HG02623 (cell line): ENCODE measurements at regions not wholly inside any gene's neighbourhood (a gene's known extent, or its start where the extent isn't known, plus 50 kb on each side); places are given as distances from the start of the nearest gene placed in this dataset.
A peak's percentile ranks its signal among the peaks of the same experiment; 100 is the strongest.

Experiments
- ATAC-seq: cut with Tn5 transposase; IDR thresholded peaks from one replicate; pipeline ENCODE4 v1.9.1; 2021; ENCODE audit warnings: moderate library complexity; ENCODE audit not compliant: unreplicated experiment

- ATAC-seq = no peak
These were observed 109.0 kb upstream of the STARD3NL start for GRCh38 chr7:38069052-38069451.

DNA sequence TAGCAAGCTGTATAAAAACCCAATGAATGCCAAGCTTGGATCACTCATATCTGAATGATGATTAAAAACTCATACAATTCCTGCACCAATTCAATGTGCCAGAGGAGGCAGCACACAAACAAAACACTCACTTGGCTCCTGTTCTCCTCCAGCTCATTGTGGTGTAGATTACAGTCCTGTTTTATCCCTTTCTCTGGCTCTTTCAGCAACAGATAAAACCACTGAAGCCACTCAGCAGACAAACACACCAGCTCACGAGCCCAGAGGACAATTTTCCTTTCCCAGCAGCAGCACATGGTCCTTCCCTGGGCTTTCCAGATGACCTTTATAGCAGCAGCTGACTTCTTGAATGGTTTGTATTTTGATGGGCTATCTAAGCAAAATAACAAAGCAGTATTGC, 107.3 kb upstream of the STARD3NL start:
- ATAC-seq = no peak

- ATAC-seq = no peak
These were observed 91.2 kb upstream of the STARD3NL start for GRCh38 chr7:38086857-38087256.

- ATAC-seq = no peak
These were observed 75.5 kb upstream of the STARD3NL start for GRCh38 chr7:38102507-38102906.

- ATAC-seq = peak; percentile 76
These were observed 72.1 kb upstream of the STARD3NL start for GRCh38 chr7:38105874-38106483.

GRCh38 chr7:38107486-38107893, 70.6 kb upstream of the STARD3NL start:
- ATAC-seq = no peak

DNA sequence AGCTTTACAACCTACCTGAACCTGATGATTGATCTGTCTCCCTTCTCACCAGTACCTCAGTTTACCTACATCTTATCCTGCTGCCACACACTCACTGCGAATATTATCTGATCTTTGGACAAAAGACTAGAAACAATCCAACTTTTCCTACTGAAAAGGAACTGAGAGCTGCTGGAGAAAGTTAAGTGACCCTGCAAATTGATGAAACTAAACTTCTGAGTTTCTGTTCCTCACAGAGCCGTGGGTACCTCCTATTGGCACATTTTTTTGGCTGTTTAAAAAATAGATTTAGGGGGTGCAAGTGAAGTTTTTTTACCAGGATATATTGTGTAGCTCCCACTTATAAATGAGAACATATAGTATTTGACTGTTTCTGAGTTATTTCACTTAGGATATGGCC, 66.0 kb upstream of the STARD3NL start:
- no peak for ATAC-seq

DNA sequence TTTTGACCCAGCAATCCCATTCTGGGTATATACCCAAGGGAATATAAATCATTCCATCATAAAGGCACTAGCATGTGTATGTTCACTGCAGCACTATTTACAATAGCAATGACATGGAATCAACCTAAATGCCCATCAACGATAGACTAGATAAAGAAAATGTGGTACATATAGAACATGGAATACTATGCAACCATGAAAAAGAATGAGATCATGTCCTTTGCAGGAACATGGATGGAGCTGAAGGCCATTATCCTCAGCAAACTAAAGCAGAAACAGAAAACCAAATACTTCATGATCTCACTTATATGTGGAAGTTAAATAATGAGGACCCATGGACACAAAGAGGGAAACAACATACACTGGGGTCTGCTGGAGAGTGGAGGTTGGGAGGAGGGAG, 58.0 kb upstream of the STARD3NL start:
- no peak for ATAC-seq

DNA sequence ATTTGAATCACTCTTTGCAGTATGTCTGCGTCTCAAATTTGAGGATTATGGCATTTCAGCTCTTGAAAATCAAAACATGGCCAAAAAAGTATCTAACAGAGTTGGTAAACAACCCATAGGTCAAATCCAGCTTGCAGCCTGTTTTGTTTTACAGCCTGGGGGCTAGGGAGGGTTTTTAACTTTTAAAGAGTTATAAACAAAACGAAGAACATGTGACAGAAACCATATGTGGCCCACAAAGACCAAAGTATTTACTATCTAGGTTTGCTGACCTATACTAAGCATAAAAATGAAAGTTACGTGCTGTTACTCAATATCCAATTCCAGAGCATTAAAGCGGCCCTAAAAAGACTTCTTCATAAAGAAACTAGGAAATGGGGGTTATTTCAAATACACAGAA, 55.5 kb upstream of the STARD3NL start:
- no peak for ATAC-seq

DNA sequence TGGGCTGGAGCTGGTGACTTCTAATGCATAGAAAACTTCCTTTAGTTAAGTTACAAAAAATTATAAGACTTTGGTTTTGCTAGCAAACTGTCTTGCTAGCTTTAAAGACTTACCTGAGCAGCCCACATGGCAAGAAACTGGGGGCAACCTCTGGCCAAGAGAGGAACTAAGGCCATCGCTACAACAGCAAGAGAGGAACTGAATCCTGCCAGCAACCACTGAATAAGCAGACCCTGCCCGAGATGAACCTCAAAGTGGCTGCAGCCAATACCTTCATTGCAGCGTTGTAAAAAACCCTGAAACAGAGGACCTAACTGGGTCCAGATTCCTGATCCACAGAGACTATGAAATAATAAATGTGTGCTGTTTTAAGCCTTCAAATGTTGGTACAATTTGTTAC, 54.6 kb upstream of the STARD3NL start:
- ATAC-seq = no peak

DNA sequence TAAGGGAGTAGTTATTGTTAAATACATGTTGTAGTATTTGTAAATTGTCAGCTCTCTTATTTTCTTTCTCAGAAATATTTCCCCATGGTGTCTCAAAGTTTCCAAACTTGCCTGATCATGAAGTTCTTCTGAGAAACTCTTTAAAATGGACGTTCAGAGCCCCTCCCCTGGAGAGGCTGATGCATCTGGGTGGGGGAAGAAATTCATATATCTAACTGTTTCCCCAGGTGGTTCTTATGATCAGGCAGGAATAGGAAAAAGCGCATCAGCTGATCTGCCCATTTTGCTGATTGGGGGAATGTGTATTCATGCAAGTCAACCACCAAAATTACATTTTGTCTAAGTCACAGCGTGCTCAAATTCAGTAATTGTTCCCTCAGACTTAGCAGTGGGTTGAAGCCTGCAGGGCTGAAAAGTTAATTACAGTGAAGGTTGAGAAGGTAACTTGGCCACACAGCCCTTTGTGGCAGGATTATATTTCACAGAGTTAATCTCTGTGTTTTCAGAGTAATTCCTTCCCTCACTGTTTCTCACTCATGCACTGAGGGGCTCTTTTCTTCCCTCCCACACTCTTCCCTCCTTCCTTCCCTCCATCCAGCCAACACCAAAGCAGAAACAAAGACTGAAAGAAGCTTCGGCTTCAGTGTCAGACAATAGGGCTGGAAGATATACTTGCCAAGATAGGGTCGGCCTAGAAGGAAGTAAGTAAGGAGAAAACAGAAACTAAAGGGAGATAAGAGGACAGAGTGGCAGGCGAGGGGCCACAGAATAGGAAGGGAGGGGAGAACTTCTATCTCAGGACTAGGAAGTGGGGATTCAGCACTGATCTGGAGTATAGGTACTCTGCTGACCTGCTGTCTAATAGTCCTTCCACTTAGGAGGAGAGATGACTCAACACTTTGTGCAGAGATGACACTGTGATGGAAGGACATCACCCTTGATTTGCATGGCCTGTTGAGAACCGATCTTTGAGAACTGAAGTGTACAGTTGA, 50.5 kb upstream of the STARD3NL start:
- no peak for ATAC-seq
